GM18507 (cell line): ENCODE measurements at regions not wholly inside any gene's neighbourhood (a gene's known extent, or its start where the extent isn't known, plus 50 kb on each side); places are given as distances from the start of the nearest gene placed in this dataset.

Experiments used
- DNase-seq: peaks from one replicate; pipeline ENCODE4 v3.0.0; 2011; ENCODE audit warnings: low read depth; ENCODE audit not compliant: insufficient read length; ENCODE audit errors: extremely low spot score
- FAIRE-seq: peaks from 2 replicates; lab custom pipeline; 2011; peaks lifted over from hg19 to GRCh38; lab: Jason Lieb, UNC

DNA sequence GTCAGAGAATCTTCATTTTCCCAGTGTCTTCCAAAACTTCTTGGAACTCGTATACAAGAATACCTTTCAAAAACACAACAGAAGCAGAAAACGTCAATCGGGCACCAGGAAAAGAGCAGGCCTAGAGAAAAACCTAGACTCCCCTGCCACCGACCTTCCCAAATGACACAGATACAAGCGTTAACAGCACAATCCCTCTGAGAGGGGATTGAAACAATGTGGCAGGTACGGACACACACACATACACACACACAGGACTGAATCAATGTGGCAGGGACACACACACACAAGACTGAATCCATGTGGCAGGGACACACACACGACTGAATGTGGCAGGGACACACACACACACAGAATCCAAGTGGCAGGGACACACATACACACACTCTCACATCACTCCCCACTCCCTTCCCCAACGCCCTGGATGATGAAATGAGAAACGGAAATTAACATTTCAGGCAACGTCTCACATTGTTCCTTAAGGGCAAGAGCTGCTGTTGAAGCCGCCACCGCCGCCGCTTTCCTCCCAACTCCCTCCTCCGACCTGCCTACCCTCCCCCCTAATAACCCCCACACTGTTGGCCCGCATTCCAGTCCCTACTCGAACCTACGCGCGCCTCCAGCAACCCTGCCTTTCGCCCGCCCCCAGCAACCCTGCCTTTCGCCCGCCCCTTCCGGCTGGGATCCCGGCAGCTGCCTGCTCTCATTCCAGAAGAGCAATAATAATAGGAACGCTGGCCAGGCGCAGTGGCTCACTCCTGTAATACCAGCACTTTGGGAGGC, 302.1 kb upstream of the HSFY2 start:
- no peak for DNase-seq
- no peak for FAIRE-seq

DNA sequence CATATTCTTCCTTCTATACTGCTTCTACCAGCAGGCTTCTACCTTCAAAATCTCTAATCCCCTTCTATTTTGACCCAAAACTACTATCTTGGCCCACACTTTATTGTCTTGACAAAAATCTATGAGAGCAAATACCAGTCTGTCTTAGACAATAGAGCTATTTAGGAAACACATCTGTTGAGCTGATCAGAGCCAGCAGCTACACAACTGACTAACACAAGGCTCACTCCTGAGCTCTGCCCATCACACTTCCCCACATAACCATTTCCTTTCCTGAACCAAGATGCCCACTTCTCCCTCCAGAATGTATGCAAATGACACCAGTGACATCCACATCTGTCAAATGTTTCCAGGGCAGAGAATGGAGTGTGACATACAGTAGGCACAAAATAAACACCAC, 293.9 kb upstream of the HSFY2 start:
- no peak for FAIRE-seq
- DNase-seq = no peak

- FAIRE-seq (no peak), DNase-seq (no peak)
Measured at GRCh38 chrY:19066447-19067190, 293.1 kb upstream of the HSFY2 start.

DNA sequence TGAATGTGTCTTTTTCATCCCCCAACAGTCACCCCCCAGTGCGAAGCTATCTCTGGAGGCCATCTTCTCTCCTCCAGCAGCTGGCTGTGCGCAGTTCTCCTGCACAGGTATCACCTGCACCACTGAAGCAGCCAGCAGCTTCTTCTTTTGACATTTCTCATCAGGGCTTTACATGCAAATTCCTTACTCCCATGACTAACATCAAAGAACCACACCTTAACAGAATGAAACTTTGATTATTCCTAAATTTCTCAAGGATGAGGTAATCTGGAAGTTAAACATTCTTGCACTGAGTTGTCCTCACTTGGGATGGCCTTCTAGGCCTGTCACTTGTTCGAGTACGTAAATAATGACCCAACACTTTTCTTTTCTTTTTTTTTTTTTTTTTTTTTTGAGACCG, 291.6 kb upstream of the HSFY2 start:
- no peak for FAIRE-seq
- DNase-seq = no peak

- DNase-seq = no peak
- FAIRE-seq = no peak
Measured at GRCh38 chrY:19059733-19060132, 286.2 kb upstream of the HSFY2 start.

- no peak for DNase-seq
- no peak for FAIRE-seq
Measured at GRCh38 chrY:19058831-19059370, 285.4 kb upstream of the HSFY2 start.

DNA sequence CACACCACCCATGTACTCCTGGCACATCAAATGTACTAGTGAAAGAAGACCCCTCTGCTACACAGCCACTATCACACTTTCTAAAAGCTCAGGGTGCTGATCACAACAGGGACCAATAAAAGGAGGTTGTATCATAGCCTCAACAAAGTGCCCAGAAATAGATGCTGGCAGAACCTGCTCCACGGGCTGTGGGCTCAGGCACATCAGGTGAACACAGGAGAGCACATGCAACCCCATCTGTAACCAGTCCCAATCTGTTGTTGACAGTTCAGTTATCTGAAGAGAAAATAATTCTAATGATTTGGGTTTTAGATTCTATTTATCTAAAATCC, 282.6 kb upstream of the HSFY2 start:
- FAIRE-seq = no peak
- DNase-seq = no peak

DNA sequence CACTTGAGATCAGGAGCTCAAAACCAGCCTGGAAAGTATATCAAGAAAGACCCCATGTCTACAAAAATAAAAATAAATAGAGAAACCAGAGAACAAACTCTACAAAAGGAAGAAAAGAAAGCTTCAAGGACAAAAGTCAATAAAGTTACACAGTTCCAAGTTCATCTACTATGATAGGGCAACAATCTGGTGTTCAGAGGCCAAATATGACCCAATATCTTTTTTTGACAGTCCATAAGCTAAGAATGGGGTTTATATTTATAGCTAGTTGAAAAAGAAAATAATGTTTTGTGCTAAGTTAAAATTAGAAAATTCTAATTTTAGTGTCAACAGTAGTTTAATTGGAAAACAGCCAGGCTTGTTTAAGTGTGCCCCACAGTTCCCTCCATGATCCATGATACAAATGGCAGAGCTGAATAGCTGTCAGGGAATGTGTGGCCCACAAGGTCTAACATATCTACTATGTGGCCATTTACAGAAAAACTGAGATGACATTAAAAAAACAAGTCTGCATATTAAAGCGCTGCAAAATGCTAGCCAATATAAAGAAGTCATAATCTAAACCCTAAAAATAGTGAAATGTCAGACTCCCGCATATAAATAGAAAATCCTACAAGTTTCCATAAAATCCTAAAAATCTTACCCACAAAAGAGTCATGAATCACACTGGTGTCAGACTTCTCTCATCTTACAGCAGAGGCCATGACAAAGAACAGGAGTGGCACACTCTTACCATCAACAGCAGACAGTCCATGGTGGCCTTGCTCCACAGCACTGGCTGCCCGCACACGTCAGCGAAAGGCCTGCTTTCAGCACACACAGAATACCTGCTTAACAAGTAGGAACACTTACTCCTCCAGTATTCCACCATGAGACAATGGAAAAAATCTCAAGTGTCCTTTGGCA, 281.9 kb upstream of the HSFY2 start:
- FAIRE-seq = no peak

DNA sequence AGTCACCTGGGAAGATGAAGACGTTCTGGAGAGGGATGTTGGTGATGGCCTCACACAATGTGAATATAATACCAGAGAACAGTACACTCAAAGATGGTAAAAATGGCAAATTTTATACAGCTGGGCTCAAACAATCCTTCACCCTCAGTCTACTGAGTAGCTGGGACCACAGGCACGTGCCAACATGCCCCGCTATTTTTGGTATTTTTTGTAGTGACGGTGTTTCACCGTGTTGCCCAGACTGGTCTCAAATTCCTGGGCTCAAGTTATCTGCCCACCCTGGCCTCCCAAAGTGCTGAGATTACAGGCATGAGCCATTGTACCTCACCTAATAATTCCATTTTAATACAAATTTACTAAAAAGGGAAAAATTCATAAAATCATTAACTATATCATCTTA, 280.3 kb upstream of the HSFY2 start:
- FAIRE-seq (no peak), DNase-seq (no peak)

More for the DNA sequence above, 281.9 kb upstream of the HSFY2 start:
- no peak for DNase-seq

DNA sequence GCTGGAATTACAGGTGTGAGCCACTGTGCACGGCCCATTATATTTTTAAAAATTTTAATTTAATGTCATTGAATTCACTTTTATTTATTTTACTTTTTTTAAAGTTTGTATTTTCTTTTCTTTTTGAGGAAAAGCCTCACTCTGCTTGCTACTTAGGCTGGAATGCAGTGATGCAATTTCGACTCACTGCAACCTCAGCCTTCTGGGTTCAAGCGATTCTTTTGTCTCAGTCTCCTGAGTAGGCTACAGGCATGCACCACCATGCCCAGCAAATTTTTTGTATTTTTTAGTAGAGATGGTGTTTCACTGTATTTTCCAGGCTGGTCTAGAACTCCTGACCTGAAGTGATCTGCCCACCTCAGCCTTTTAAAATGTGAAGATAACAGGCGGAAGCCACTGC, 277.5 kb upstream of the HSFY2 start:
- FAIRE-seq = no peak
- no peak for DNase-seq

GRCh38 chrY:19042984-19043442, 269.5 kb upstream of the HSFY2 start:
- no peak for DNase-seq

GRCh38 chrY:19042306-19042958, 268.9 kb upstream of the HSFY2 start:
- DNase-seq (no peak), FAIRE-seq (no peak)

More at GRCh38 chrY:19042984-19043442, 269.5 kb upstream of the HSFY2 start:
- FAIRE-seq = no peak

DNA sequence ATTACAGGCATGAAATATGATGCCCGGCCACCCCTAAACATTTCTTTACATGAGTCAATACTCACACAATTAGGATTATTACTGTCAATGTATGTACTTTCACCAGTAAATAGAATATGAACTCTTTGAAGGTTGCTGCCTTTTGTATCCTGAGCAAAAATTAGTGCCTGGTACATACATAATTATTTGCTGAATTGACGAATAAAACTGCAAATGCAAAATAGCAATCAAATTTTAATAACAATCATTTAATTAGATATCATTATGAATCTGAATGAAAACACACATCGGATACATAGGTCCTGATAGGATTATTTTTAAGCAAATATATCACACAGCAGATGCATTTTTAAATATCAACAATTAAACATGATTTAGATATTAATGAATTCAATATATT, 253.1 kb upstream of the HSFY2 start:
- no peak for FAIRE-seq
- no peak for DNase-seq

DNA sequence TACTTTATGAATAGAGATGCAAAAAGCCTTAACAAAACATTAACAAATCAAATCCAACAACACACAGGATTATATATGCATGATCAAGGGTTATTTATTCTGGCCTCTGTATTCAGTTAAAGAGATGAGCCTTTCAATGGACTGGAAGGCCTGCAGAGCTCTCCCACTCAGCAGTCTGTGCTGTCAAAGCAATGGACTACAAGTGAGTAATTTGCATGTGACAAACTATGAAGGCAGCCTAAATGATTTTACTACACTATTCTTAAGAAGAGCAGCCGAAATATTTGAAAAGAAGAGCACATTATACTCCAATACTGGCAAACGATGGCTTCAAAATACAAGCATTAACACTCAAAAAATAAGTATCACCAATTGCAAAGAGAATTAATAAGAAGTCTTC, 250.4 kb upstream of the HSFY2 start:
- DNase-seq (no peak), FAIRE-seq (no peak)

DNA sequence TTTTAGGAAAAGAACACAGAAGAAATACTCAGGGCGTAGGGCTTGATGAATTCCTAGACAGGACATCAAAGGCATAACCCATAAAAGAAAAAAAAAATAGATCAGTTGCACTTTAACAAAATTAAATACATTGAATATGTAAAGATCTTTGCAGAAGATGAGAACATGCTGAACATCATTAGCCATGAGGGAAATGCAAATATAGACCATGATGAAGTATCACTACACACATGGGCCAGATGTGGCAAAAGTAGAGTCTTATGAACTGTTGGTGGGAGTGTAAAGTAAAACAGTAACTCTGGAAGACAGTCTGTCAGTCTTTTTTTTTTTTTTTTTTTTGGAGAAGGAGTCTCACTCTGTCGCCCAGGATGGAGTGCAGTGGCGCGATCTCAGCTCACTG, 246.7 kb upstream of the HSFY2 start:
- DNase-seq = no peak
- FAIRE-seq = no peak

DNA sequence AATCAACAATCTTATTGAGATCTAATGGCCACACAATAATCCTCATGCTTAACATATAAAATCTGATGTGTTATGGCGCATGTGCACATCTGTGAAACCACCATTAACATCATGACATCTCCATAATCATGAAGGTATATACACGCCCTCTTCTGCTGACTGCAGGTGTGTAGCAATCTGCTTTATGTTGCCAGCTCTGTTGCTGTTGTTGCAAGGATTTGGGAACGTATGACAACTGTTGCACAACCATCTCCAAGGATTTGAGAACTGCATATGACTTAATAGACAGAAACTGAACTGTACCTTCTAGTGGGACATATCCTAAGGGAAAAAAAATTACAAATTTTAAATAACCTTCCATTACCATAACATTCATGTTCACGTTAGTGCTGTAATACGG, 243.5 kb upstream of the HSFY2 start:
- no peak for FAIRE-seq
- no peak for DNase-seq

DNA sequence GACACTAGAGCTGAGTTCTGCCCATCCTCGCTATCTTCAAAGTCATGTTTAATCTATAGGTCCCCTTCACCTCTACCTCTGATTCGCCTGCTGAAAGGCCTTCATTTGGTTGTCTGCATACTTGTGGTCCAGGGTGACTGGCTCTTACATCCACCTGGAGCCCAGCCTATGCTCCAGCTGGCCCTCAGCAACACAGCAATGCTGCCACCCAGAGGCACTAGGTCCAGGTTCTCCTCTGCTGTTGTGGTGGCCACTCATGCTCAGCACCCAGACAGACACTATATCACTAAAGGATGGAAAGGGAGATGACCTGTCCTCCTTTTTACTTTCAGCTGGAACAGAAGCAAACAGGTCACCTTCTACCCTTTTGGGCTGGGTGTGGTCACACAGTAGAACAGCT, 242.3 kb upstream of the HSFY2 start:
- FAIRE-seq = no peak
- no peak for DNase-seq

DNA sequence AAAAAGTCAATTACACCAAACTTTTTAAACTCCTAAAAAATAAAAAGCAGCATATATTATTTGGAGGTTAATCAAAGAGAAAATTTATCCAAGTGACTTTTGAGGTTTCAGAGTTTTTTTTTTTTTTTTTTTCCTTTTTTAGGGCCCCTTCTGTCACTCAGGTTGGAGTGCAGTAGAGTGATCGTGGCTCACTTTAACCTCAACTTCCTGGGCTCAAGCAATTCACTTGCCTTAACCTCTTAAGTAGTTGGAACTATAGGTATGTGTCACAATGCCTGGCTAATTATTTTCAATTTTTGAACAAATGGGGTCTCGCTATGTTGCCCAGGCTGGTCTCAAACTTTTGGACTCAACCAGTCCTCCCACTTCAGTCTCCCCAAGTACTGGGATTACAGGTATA, 241.7 kb upstream of the HSFY2 start:
- DNase-seq = no peak
- no peak for FAIRE-seq

- no peak for DNase-seq
- FAIRE-seq = no peak
Measured at GRCh38 chrY:19012985-19013384, 239.4 kb upstream of the HSFY2 start.
